SK-N-SH treated with all-trans-retinoic acid at 6 μM for 48 hours (cell line): ENCODE measurements at regions not wholly inside any gene's neighbourhood (a gene's known extent, or its start where the extent isn't known, plus 50 kb on each side); places are given as distances from the start of the nearest gene placed in this dataset.

Experiments
- BACH2 ChIP-seq: fragments of 250-450 bp; sonication (Bioruptor Pico); IDR thresholded peaks from 2 replicates; pipeline ENCODE4 v1.9.0; 2021; ENCODE audit warnings: mild to moderate bottlenecking, borderline replicate concordance
- CSRNP3 ChIP-seq: fragments of 250-450 bp; sonication (Bioruptor Pico); IDR thresholded peaks from 2 replicates; pipeline ENCODE4 v1.5.1; 2021; ENCODE audit warnings: mild to moderate bottlenecking, moderate library complexity
- GLIS3 ChIP-seq: fragments of 250-450 bp; sonication (Bioruptor Pico); IDR thresholded peaks from 2 replicates; pipeline ENCODE4 v1.5.0; 2020; ENCODE audit warnings: mild to moderate bottlenecking, moderate library complexity
- OSR1 ChIP-seq: fragments of 250-450 bp; sonication (Bioruptor Pico); IDR thresholded peaks from 2 replicates; pipeline ENCODE4 v1.8.0; 2022; ENCODE audit warnings: moderate library complexity, mild to moderate bottlenecking, inconsistent platforms
- PPARA ChIP-seq: fragments of 250-450 bp; sonication (Bioruptor Pico); IDR thresholded peaks from 2 replicates; pipeline ENCODE4 v1.5.0; 2020; ENCODE audit warnings: mild to moderate bottlenecking, borderline replicate concordance
- TOX ChIP-seq: fragments of 250-450 bp; sonication (Bioruptor Pico); IDR thresholded peaks from 2 replicates; pipeline ENCODE4 v1.8.0; 2021; ENCODE audit warnings: mild to moderate bottlenecking, moderate library complexity, borderline replicate concordance
- ZC3H10 ChIP-seq: fragments of 250-450 bp; sonication (Bioruptor Pico); IDR thresholded peaks from 2 replicates; pipeline ENCODE4 v1.5.1; 2021; ENCODE audit warnings: mild to moderate bottlenecking, moderate library complexity
- TF ChIP-seq, protein P1 (sequence below): fragments of 250-450 bp; sonication (Bioruptor Pico); IDR thresholded peaks from 2 replicates; pipeline ENCODE4 v1.5.0; 2020; ENCODE audit warnings: mild to moderate bottlenecking, moderate library complexity
- TF ChIP-seq, protein P2 (sequence below): fragments of 250-450 bp; sonication (Bioruptor Pico); IDR thresholded peaks from 2 replicates; pipeline ENCODE4 v1.8.0; 2021; ENCODE audit warnings: low read depth, mild to moderate bottlenecking, moderate library complexity, borderline replicate concordance

DNA sequence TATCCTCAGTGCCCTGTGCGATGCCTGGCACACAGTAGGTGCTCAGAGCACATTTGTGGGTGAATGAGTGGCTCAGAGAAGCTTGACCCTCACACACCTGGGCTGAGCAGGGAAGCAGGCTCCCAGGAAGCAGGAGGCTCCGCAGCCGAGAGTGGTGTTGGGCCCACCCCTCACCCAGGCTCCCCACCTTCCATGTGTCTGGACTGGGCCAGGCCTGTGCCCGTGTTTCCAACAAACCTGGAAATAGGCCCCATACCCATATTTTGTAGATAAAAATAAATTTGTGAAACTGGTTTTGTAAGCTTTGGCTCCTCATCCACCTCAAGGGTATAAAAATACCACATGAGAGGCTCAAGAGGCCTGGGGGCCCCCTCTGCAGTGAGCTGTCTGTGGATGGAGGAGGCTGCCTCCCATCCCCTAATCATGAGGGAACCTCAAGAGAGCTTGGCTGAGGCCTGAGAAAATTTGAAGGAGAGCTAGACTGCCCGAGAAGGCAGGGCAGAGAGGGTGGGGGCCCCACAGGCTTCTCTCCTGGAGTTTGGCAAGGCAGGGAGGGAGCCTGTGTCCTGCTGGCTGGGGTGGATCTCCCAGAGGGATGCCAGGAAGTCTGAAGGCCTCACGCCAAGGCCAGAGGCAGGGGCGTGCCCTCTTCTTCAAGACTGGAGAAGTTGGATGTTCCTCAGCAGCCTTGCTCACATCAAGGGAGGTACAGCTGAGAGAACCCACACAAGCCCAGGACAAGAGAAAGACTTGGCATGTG is 147.0 kb upstream of the NECTIN1 start:
- TF ChIP-seq CSRNP3 (no peak), ZC3H10 (CRISPR knock-in tag) (no peak), PPARA (CRISPR knock-in tag) (no peak), BACH2 (no peak), OSR1 (no peak), GLIS3 (CRISPR knock-in tag) (no peak), TOX (CRISPR knock-in tag) (no peak)
- TF ChIP-seq, protein P1, sequence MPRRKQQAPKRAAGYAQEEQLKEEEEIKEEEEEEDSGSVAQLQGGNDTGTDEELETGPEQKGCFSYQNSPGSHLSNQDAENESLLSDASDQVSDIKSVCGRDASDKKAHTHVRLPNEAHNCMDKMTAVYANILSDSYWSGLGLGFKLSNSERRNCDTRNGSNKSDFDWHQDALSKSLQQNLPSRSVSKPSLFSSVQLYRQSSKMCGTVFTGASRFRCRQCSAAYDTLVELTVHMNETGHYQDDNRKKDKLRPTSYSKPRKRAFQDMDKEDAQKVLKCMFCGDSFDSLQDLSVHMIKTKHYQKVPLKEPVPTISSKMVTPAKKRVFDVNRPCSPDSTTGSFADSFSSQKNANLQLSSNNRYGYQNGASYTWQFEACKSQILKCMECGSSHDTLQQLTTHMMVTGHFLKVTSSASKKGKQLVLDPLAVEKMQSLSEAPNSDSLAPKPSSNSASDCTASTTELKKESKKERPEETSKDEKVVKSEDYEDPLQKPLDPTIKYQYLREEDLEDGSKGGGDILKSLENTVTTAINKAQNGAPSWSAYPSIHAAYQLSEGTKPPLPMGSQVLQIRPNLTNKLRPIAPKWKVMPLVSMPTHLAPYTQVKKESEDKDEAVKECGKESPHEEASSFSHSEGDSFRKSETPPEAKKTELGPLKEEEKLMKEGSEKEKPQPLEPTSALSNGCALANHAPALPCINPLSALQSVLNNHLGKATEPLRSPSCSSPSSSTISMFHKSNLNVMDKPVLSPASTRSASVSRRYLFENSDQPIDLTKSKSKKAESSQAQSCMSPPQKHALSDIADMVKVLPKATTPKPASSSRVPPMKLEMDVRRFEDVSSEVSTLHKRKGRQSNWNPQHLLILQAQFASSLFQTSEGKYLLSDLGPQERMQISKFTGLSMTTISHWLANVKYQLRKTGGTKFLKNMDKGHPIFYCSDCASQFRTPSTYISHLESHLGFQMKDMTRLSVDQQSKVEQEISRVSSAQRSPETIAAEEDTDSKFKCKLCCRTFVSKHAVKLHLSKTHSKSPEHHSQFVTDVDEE (CRISPR knock-in tag) = no peak
- TF ChIP-seq, protein P2, sequence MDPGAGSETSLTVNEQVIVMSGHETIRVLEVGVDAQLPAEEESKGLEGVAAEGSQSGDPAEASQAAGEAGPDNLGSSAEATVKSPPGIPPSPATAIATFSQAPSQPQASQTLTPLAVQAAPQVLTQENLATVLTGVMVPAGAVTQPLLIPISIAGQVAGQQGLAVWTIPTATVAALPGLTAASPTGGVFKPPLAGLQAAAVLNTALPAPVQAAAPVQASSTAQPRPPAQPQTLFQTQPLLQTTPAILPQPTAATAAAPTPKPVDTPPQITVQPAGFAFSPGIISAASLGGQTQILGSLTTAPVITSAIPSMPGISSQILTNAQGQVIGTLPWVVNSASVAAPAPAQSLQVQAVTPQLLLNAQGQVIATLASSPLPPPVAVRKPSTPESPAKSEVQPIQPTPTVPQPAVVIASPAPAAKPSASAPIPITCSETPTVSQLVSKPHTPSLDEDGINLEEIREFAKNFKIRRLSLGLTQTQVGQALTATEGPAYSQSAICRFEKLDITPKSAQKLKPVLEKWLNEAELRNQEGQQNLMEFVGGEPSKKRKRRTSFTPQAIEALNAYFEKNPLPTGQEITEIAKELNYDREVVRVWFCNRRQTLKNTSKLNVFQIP = no peak
